Natural killer cell (primary cell): ENCODE measurements at regions not wholly inside any gene's neighbourhood (a gene's known extent, or its start where the extent isn't known, plus 50 kb on each side); places are given as distances from the start of the nearest gene placed in this dataset.

Experiments
- ATAC-seq, 3 donors: fragments of 150-1000 bp in 2 of 3; fragments of 200-7000 bp in 1 of 3; cut with Tn5 transposase; 1 replicate in 1 of 3; 2 replicates in 2 of 3; pipeline ENCODE4 v1.10.0; 2021; ENCODE audit warnings: mild to moderate bottlenecking in 2 of 3, moderate library complexity in 2 of 3
- DNase-seq, 2 donors: peaks; one replicate each; pipeline versions ENCODE4 v3.0.0 to v3.0.0-alpha.2; 2013 to 2021; ENCODE audit warnings: mixed read lengths in 1 of 2
- H3K27ac ChIP-seq: one replicate; pipeline ENCODE4 v1.5.1; 2013; ENCODE audit warnings: mild to moderate bottlenecking, low read length
- H3K27me3 ChIP-seq: one replicate; pipeline ENCODE4 v1.6.1; 2013; ENCODE audit warnings: low read length; ENCODE audit not compliant: control insufficient read depth, insufficient read depth
- H3K36me3 ChIP-seq: one replicate; pipeline ENCODE4 v1.6.1; 2013; ENCODE audit warnings: low read length; ENCODE audit not compliant: control insufficient read depth, insufficient read depth
- H3K4me1 ChIP-seq: one replicate; pipeline ENCODE4 v1.6.1; 2013; ENCODE audit warnings: low read length; ENCODE audit not compliant: control insufficient read depth, insufficient read depth
- H3K4me3 ChIP-seq: one replicate; pipeline ENCODE4 v1.5.1; 2013; ENCODE audit warnings: low read length
- H3K9me3 ChIP-seq: one replicate; pipeline ENCODE4 v1.6.1; 2013; ENCODE audit warnings: low read length; ENCODE audit not compliant: control insufficient read depth, insufficient read depth
- H3K27ac Mint-ChIP-seq, 2 donors: one replicate each; pipeline ENCODE4 v1.8.0; 2022; ENCODE audit warnings: mild to moderate bottlenecking in 2 of 2, mixed read lengths in 2 of 2, moderate library complexity in 1 of 2
- H3K27me3 Mint-ChIP-seq, 2 donors: one replicate each; pipeline ENCODE4 v1.8.0; 2022; ENCODE audit warnings: low read depth in 2 of 2, mixed read lengths in 2 of 2
- H3K36me3 Mint-ChIP-seq: one replicate; pipeline ENCODE4 v1.8.0; 2022; ENCODE audit warnings: mixed read lengths
- H3K4me1 Mint-ChIP-seq, 2 donors: one replicate each; pipeline ENCODE4 v1.8.0; 2022; ENCODE audit warnings: mixed read lengths in 2 of 2
- H3K4me3 Mint-ChIP-seq: one replicate; pipeline ENCODE4 v1.8.0; 2022; ENCODE audit warnings: mild to moderate bottlenecking, moderate library complexity, mixed read lengths
- H3K9me3 Mint-ChIP-seq, 2 donors: one replicate each; pipeline ENCODE4 v1.8.0; 2022; ENCODE audit warnings: mixed read lengths in 2 of 2
- CTCF ChIP-seq: fragments of 200-600 bp; IDR thresholded peaks from one replicate; pipeline ENCODE4 v1.8.0; 2022; ENCODE audit warnings: antibody characterized with exemption
- WGBS: methylation state at CpG from one replicate; pipeline ENCODE4 v1.1.7; 2013; ENCODE audit warnings: missing lambda C conversion rate; ENCODE audit not compliant: insufficient coverage; 5-methylcytosine and 5-hydroxymethylcytosine counted together
- intact Hi-C: fragments of 100-400 bp; cut with micrococcal nuclease; formaldehyde crosslinking; loops from one replicate; pipeline ENCODE4 v1.14.2; 2022

- Mint-ChIP-seq H3K4me1 (no peaks in the 10 kb centered on the region), H3K4me3 (no peak overlapping the region), H3K36me3 (no peaks in the 10 kb centered on the region), H3K9me3 (no peaks in the 10 kb centered on the region), H3K27ac (no peak overlapping the region), H3K27me3 (peaks cover 2 to 8% of the 10 kb centered on the region in 2 donors)
- DNase-seq, result no peak
- WGBS, result 87% methylated on average over 7 of the region's 7 CpGs
- H3K36me3 ChIP-seq, result no peaks in the 10 kb centered on the region
- H3K4me3 ChIP-seq, result no peak overlapping the region
- no peaks in the 10 kb centered on the region for H3K9me3 ChIP-seq
- no peak overlapping the region for H3K27ac ChIP-seq
- H3K27me3 ChIP-seq, result no peaks in the 10 kb centered on the region
- no peak for TF ChIP-seq CTCF
- no peak for ATAC-seq
- H3K4me1 ChIP-seq, result no peaks in the 10 kb centered on the region
- intact Hi-C loops, result no loop called here
These were observed 260.1 kb upstream of the C1orf174 start for GRCh38 chr1:4160181-4160580.

- DNase-seq (no peak), ATAC-seq (no peak)
- Histone ChIP-seq H3K36me3 (no peaks in the 10 kb centered on the region), H3K27me3 (no peaks in the 10 kb centered on the region), H3K4me3 (no peak overlapping the region), H3K4me1 (no peaks in the 10 kb centered on the region), H3K9me3 (no peaks in the 10 kb centered on the region), H3K27ac (no peak overlapping the region)
- Mint-ChIP-seq H3K36me3 (no peaks in the 10 kb centered on the region), H3K9me3 (no peaks in the 10 kb centered on the region), H3K4me3 (no peak overlapping the region), H3K27ac (no peak overlapping the region), H3K4me1 (no peaks in the 10 kb centered on the region), H3K27me3 (peaks cover 8 to 10% of the 10 kb centered on the region in 2 donors)
- no peak for TF ChIP-seq CTCF
- intact Hi-C loops, result no loop called here
- 83% methylated on average over 25 of the region's 29 CpGs for WGBS
These were observed 261.4 kb upstream of the C1orf174 start for GRCh38 chr1:4161366-4162006.

GRCh38 chr1:4164965-4165364, 264.9 kb upstream of the C1orf174 start:
- no peak overlapping the region for H3K27ac ChIP-seq
- H3K4me1 ChIP-seq, result no peaks in the 10 kb centered on the region
- Mint-ChIP-seq H3K4me3 (no peak overlapping the region), H3K4me1 (no peaks in the 10 kb centered on the region), H3K9me3 (no peaks in the 10 kb centered on the region), H3K36me3 (no peaks in the 10 kb centered on the region), H3K27ac (no peak overlapping the region), H3K27me3 (peaks cover 10 to 11% of the 10 kb centered on the region in 2 donors)
- H3K9me3 ChIP-seq, result no peaks in the 10 kb centered on the region
- TF ChIP-seq CTCF, result no peak
- H3K36me3 ChIP-seq, result no peaks in the 10 kb centered on the region
- H3K4me3 ChIP-seq, result no peak overlapping the region
- intact Hi-C loops, result no loop called here
- no peak for DNase-seq
- no peak for ATAC-seq
- no peaks in the 10 kb centered on the region for H3K27me3 ChIP-seq
- WGBS, result 87% methylated on average over 4 of the region's 4 CpGs

- Mint-ChIP-seq H3K27me3 (peaks cover 11 to 13% of the 10 kb centered on the region in 2 donors), H3K4me3 (no peak overlapping the region), H3K36me3 (no peaks in the 10 kb centered on the region), H3K27ac (no peak overlapping the region), H3K4me1 (no peaks in the 10 kb centered on the region), H3K9me3 (no peaks in the 10 kb centered on the region)
- no peak for DNase-seq
- Histone ChIP-seq H3K4me3 (no peak overlapping the region), H3K36me3 (no peaks in the 10 kb centered on the region), H3K9me3 (no peaks in the 10 kb centered on the region), H3K4me1 (no peaks in the 10 kb centered on the region), H3K27me3 (no peaks in the 10 kb centered on the region), H3K27ac (no peak overlapping the region)
- 72% methylated on average over 16 of the region's 16 CpGs for WGBS
- intact Hi-C loops, result no loop called here
- no peak for TF ChIP-seq CTCF
- no peak for ATAC-seq
These were observed 265.7 kb upstream of the C1orf174 start for GRCh38 chr1:4165686-4166300.
